ENCODE measurements at regions not wholly inside any gene's neighbourhood (a gene's known extent, or its start where the extent isn't known, plus 50 kb on each side); places are given as distances from the start of the nearest gene placed in this dataset.

DNA sequence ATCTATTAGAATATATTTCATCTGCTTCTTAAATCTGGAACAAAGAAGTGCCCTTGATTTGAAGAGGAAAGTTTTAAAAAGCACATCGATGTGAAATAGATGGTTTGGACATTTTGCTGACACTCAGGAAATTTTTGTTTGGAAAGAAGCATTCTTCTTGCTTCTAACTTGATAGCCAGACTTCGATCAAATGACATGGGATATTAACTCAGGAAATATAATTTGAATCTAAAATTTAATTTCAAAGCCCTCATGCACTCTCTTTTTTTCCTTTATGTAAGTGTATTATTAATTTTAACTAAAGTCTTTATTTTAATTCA is 761.2 kb downstream of the VGLL3 start:
- TF ChIP-seq, protein P1, sequence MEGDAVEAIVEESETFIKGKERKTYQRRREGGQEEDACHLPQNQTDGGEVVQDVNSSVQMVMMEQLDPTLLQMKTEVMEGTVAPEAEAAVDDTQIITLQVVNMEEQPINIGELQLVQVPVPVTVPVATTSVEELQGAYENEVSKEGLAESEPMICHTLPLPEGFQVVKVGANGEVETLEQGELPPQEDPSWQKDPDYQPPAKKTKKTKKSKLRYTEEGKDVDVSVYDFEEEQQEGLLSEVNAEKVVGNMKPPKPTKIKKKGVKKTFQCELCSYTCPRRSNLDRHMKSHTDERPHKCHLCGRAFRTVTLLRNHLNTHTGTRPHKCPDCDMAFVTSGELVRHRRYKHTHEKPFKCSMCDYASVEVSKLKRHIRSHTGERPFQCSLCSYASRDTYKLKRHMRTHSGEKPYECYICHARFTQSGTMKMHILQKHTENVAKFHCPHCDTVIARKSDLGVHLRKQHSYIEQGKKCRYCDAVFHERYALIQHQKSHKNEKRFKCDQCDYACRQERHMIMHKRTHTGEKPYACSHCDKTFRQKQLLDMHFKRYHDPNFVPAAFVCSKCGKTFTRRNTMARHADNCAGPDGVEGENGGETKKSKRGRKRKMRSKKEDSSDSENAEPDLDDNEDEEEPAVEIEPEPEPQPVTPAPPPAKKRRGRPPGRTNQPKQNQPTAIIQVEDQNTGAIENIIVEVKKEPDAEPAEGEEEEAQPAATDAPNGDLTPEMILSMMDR (conservative IDR thresholded peaks at IDR 0.05; ENCODE audit: low read depth, low read length): no peak
- TF ChIP-seq EZH2phosphoT487 (IDR thresholded peaks at IDR 0.05; ENCODE audit: borderline replicate concordance, low read length) (no peak), EZH2 (IDR thresholded peaks at IDR 0.05; ENCODE audit: low read length, unreplicated experiment) (no peak)
